Uterus (tissue), 2 donors: ENCODE measurements at regions not wholly inside any gene's neighbourhood (a gene's known extent, or its start where the extent isn't known, plus 50 kb on each side); places are given as distances from the start of the nearest gene placed in this dataset.

Experiments used
- POLR2A ChIP-seq, 2 donors: fragments of 450-650 bp; IDR thresholded peaks; one replicate each; pipeline ENCODE4 v1.6.1; 2016; ENCODE audit warnings: antibody characterized with exemption in 2 of 2, mild to moderate bottlenecking in 1 of 2, moderate library complexity in 1 of 2
- TF ChIP-seq, protein P1 (sequence below), 4 experiments: fragments of 200-600 bp in 2 of 4; fragments of 450-650 bp in 2 of 4; sonication (generic) in 2 of 4; IDR thresholded peaks; one replicate each; pipeline ENCODE4 v1.5.1; 2016 to 2019; ENCODE audit warnings: antibody characterized with exemption in 4 of 4, mild to moderate bottlenecking in 2 of 4, moderate library complexity in 1 of 4

DNA sequence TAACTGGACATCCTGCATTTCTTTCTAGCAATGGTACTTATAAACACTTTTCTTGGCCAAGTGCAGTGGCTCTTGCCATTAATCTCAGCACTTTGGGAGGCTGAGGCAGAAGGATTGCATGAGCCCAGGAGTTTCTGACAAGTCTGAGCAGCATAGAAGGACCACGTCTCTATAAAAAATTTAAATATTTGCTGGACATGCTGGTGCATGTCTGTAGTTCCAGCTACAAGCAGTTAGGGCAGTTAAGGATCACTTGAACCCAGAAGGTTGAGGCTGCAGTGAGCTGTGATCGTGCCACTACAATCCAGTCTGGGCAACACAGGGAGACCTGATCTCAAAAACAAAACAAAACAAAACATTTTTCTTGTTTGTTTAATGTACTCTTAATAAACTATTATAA is 434.0 kb downstream of the PLA2G4A start:
- TF ChIP-seq, protein P1, sequence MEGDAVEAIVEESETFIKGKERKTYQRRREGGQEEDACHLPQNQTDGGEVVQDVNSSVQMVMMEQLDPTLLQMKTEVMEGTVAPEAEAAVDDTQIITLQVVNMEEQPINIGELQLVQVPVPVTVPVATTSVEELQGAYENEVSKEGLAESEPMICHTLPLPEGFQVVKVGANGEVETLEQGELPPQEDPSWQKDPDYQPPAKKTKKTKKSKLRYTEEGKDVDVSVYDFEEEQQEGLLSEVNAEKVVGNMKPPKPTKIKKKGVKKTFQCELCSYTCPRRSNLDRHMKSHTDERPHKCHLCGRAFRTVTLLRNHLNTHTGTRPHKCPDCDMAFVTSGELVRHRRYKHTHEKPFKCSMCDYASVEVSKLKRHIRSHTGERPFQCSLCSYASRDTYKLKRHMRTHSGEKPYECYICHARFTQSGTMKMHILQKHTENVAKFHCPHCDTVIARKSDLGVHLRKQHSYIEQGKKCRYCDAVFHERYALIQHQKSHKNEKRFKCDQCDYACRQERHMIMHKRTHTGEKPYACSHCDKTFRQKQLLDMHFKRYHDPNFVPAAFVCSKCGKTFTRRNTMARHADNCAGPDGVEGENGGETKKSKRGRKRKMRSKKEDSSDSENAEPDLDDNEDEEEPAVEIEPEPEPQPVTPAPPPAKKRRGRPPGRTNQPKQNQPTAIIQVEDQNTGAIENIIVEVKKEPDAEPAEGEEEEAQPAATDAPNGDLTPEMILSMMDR (IDR thresholded peaks at IDR 0.05), result no peak
- no peak for TF ChIP-seq POLR2A (IDR thresholded peaks at IDR 0.05)
